ENCODE measurements at regions not wholly inside any gene's neighbourhood (a gene's known extent, or its start where the extent isn't known, plus 50 kb on each side); places are given as distances from the start of the nearest gene placed in this dataset.
A peak's percentile ranks its signal among the peaks of the same experiment; 100 is the strongest.

GRCh38 chr5:92780057-92780456 is 801.0 kb downstream of the NR2F1-AS1 start:
- no peak overlapping the region for H3K4me3 ChIP-seq
- no peaks in the 10 kb centered on the region for H3K9me3 ChIP-seq (replicated peaks)
- H3K4me1 ChIP-seq (replicated peaks), result no peaks in the 10 kb centered on the region
- H3K27ac ChIP-seq, result no peak overlapping the region
- H3K27me3 ChIP-seq (replicated peaks), result no peaks in the 10 kb centered on the region
- DNase-seq (ENCODE audit: low read depth in 1 of 2, low spot score in 2 of 2), result no peak
- H3K36me3 ChIP-seq, result no peaks in the 10 kb centered on the region

GRCh38 chr5:92779536-92779935 is 801.5 kb downstream of the NR2F1-AS1 start:
- no peaks in the 10 kb centered on the region for H3K4me1 ChIP-seq (replicated peaks)
- no peak for DNase-seq (ENCODE audit: low read depth in 1 of 2, low spot score in 2 of 2)
- H3K27me3 ChIP-seq (replicated peaks), result no peaks in the 10 kb centered on the region
- H3K27ac ChIP-seq, result no peak overlapping the region
- H3K4me3 ChIP-seq, result no peak overlapping the region
- no peaks in the 10 kb centered on the region for H3K36me3 ChIP-seq
- H3K9me3 ChIP-seq (replicated peaks), result no peaks in the 10 kb centered on the region

GRCh38 chr5:92778261-92778660 is 802.8 kb downstream of the NR2F1-AS1 start:
- no peak for DNase-seq (ENCODE audit: low read depth in 1 of 2, low spot score in 2 of 2)
- no peaks in the 10 kb centered on the region for H3K4me1 ChIP-seq (replicated peaks)
- H3K27me3 ChIP-seq (replicated peaks), result no peaks in the 10 kb centered on the region
- no peak overlapping the region for H3K27ac ChIP-seq
- no peak overlapping the region for H3K4me3 ChIP-seq
- no peaks in the 10 kb centered on the region for H3K36me3 ChIP-seq
- H3K9me3 ChIP-seq (replicated peaks), result no peaks in the 10 kb centered on the region

- Histone ChIP-seq H3K4me3 (no peak overlapping the region), H3K9me3 (replicated peaks) (no peaks in the 10 kb centered on the region), H3K27me3 (replicated peaks) (no peaks in the 10 kb centered on the region), H3K4me1 (replicated peaks) (no peaks in the 10 kb centered on the region), H3K36me3 (no peaks in the 10 kb centered on the region), H3K27ac (no peak overlapping the region)
- DNase-seq (ENCODE audit: low read depth in 1 of 2, low spot score in 2 of 2), result no peak
These were observed 803.6 kb downstream of the NR2F1-AS1 start for GRCh38 chr5:92777421-92777820.

GRCh38 chr5:92775711-92776615 is 805.1 kb downstream of the NR2F1-AS1 start:
- DNase-seq (ENCODE audit: low read depth in 1 of 2, low spot score in 2 of 2), result no peak
- Histone ChIP-seq H3K36me3 (no peaks in the 10 kb centered on the region), H3K9me3 (replicated peaks) (no peaks in the 10 kb centered on the region), H3K27me3 (replicated peaks) (no peaks in the 10 kb centered on the region), H3K4me1 (replicated peaks) (no peaks in the 10 kb centered on the region), H3K4me3 (no peak overlapping the region), H3K27ac (no peak overlapping the region)

GRCh38 chr5:92769978-92770377 is 811.0 kb downstream of the NR2F1-AS1 start:
- peak in 1 of 2 experiments; percentile 14 for DNase-seq (ENCODE audit: low read depth in 1 of 2, low spot score in 2 of 2)
- Histone ChIP-seq H3K9me3 (replicated peaks) (no peaks in the 10 kb centered on the region), H3K27me3 (replicated peaks) (no peaks in the 10 kb centered on the region), H3K4me1 (replicated peaks) (no peaks in the 10 kb centered on the region; the same call in 1 of the 2 replicates), H3K4me3 (no peak overlapping the region), H3K27ac (no peak overlapping the region), H3K36me3 (no peaks in the 10 kb centered on the region)

GRCh38 chr5:92761585-92761984 is 819.4 kb downstream of the NR2F1-AS1 start:
- Histone ChIP-seq H3K4me1 (replicated peaks) (no peaks in the 10 kb centered on the region), H3K27ac (no peak overlapping the region), H3K9me3 (replicated peaks) (no peaks in the 10 kb centered on the region), H3K27me3 (replicated peaks) (no peaks in the 10 kb centered on the region), H3K4me3 (no peak overlapping the region), H3K36me3 (no peaks in the 10 kb centered on the region)
- no peak for DNase-seq (ENCODE audit: low read depth in 1 of 2, low spot score in 2 of 2)

GRCh38 chr5:92760550-92760949 is 820.5 kb downstream of the NR2F1-AS1 start:
- Histone ChIP-seq H3K36me3 (no peaks in the 10 kb centered on the region), H3K4me3 (no peak overlapping the region), H3K9me3 (replicated peaks) (no peaks in the 10 kb centered on the region), H3K27me3 (replicated peaks) (no peaks in the 10 kb centered on the region), H3K27ac (no peak overlapping the region), H3K4me1 (replicated peaks) (no peaks in the 10 kb centered on the region)
- no peak for DNase-seq (ENCODE audit: low read depth in 1 of 2, low spot score in 2 of 2)

- H3K9me3 ChIP-seq (replicated peaks), result no peaks in the 10 kb centered on the region
- H3K27ac ChIP-seq, result no peak overlapping the region
- DNase-seq (ENCODE audit: low read depth in 1 of 2, low spot score in 2 of 2), result no peak
- H3K4me3 ChIP-seq, result no peak overlapping the region
- no peaks in the 10 kb centered on the region for H3K27me3 ChIP-seq (replicated peaks)
- no peaks in the 10 kb centered on the region for H3K4me1 ChIP-seq (replicated peaks)
- H3K36me3 ChIP-seq, result no peaks in the 10 kb centered on the region
These were observed 822.5 kb downstream of the NR2F1-AS1 start for GRCh38 chr5:92758552-92758951.

GRCh38 chr5:92749943-92750342 is 831.1 kb downstream of the NR2F1-AS1 start:
- H3K36me3 ChIP-seq, result no peaks in the 10 kb centered on the region
- H3K27ac ChIP-seq, result no peak overlapping the region
- no peaks in the 10 kb centered on the region for H3K4me1 ChIP-seq (replicated peaks)
- no peak overlapping the region for H3K4me3 ChIP-seq
- peak in 1 of 2 experiments; percentile 58 for DNase-seq (ENCODE audit: low read depth in 1 of 2, low spot score in 2 of 2)
- no peaks in the 10 kb centered on the region for H3K27me3 ChIP-seq (replicated peaks)
- no peaks in the 10 kb centered on the region for H3K9me3 ChIP-seq (replicated peaks)

GRCh38 chr5:92748072-92748676 is 832.8 kb downstream of the NR2F1-AS1 start:
- H3K27me3 ChIP-seq (replicated peaks), result no peaks in the 10 kb centered on the region
- no peak overlapping the region for H3K27ac ChIP-seq
- no peaks in the 10 kb centered on the region for H3K9me3 ChIP-seq (replicated peaks)
- H3K4me3 ChIP-seq, result no peak overlapping the region
- no peaks in the 10 kb centered on the region for H3K36me3 ChIP-seq
- no peaks in the 10 kb centered on the region for H3K4me1 ChIP-seq (replicated peaks)
- no peak for DNase-seq (ENCODE audit: low read depth in 1 of 2, low spot score in 2 of 2)

GRCh38 chr5:92741906-92742305 is 839.1 kb downstream of the NR2F1-AS1 start:
- Histone ChIP-seq H3K4me3 (no peak overlapping the region), H3K4me1 (replicated peaks) (no peaks in the 10 kb centered on the region), H3K27ac (no peak overlapping the region), H3K9me3 (replicated peaks) (no peaks in the 10 kb centered on the region), H3K27me3 (replicated peaks) (no peaks in the 10 kb centered on the region), H3K36me3 (no peaks in the 10 kb centered on the region)
- no peak for DNase-seq (ENCODE audit: low read depth in 1 of 2, low spot score in 2 of 2)

GRCh38 chr5:92734211-92734940 is 846.6 kb downstream of the NR2F1-AS1 start:
- H3K27me3 ChIP-seq (replicated peaks), result no peaks in the 10 kb centered on the region
- no peak overlapping the region for H3K27ac ChIP-seq
- no peak overlapping the region for H3K4me3 ChIP-seq
- H3K9me3 ChIP-seq (replicated peaks), result no peaks in the 10 kb centered on the region
- H3K4me1 ChIP-seq (replicated peaks), result no peaks in the 10 kb centered on the region
- no peaks in the 10 kb centered on the region for H3K36me3 ChIP-seq
- no peak for DNase-seq (ENCODE audit: low read depth in 1 of 2, low spot score in 2 of 2)

- H3K9me3 ChIP-seq (replicated peaks), result no peaks in the 10 kb centered on the region
These were observed 850.5 kb downstream of the NR2F1-AS1 start for GRCh38 chr5:92730486-92730885.

More at GRCh38 chr5:92730486-92730885, 850.5 kb downstream of the NR2F1-AS1 start:
- no peaks in the 10 kb centered on the region for H3K36me3 ChIP-seq
- no peak for DNase-seq (ENCODE audit: low read depth in 1 of 2, low spot score in 2 of 2)
- H3K4me1 ChIP-seq (replicated peaks), result no peaks in the 10 kb centered on the region
- no peak overlapping the region for H3K4me3 ChIP-seq
- H3K27ac ChIP-seq, result no peak overlapping the region
- H3K27me3 ChIP-seq (replicated peaks), result no peaks in the 10 kb centered on the region
